ENCODE measurements at regions not wholly inside any gene's neighbourhood (a gene's known extent, or its start where the extent isn't known, plus 50 kb on each side); places are given as distances from the start of the nearest gene placed in this dataset.
"Not testable (repeated sequence)": the region's sequence is repeated elsewhere in the genome, so short reads cannot be mapped to it uniquely, and the experiment has no call there.

- DNase-seq, result no peak
Observed at GRCh38 chr11:70883973-70884623, 368.3 kb downstream of the SHANK2 start.

- DNase-seq, result no peak
Observed at GRCh38 chr11:70885281-70886231, 366.8 kb downstream of the SHANK2 start.

GRCh38 chr11:70886256-70886655, 366.1 kb downstream of the SHANK2 start:
- no peak for DNase-seq

GRCh38 chr11:70886676-70887541, 365.5 kb downstream of the SHANK2 start:
- DNase-seq, result no peak

- no peak for DNase-seq
Observed at GRCh38 chr11:70887542-70887827, 364.9 kb downstream of the SHANK2 start.

GRCh38 chr11:70888061-70888460, 364.3 kb downstream of the SHANK2 start:
- no peak for DNase-seq

GRCh38 chr11:70889411-70889810, 363.0 kb downstream of the SHANK2 start:
- no peak for DNase-seq

- no peak for DNase-seq
Observed at GRCh38 chr11:70891844-70892380, 360.5 kb downstream of the SHANK2 start.

- DNase-seq, result no peak
Observed at GRCh38 chr11:70892889-70893288, 359.5 kb downstream of the SHANK2 start.

GRCh38 chr11:70894566-70895365, 357.6 kb downstream of the SHANK2 start:
- DNase-seq, result no peak

GRCh38 chr11:70895366-70895670, 357.1 kb downstream of the SHANK2 start:
- DNase-seq, result no peak

- no peak for DNase-seq
Observed at GRCh38 chr11:70897429-70897828, 354.9 kb downstream of the SHANK2 start.

GRCh38 chr11:70899616-70900015, 352.8 kb downstream of the SHANK2 start:
- no peak for DNase-seq

GRCh38 chr11:70900540-70900939, 351.8 kb downstream of the SHANK2 start:
- no peak for DNase-seq

GRCh38 chr11:70901951-70902521, 350.3 kb downstream of the SHANK2 start:
- no peak for DNase-seq

- DNase-seq, result not testable (repeated sequence)
Observed at GRCh38 chr11:70903229-70903628, 349.1 kb downstream of the SHANK2 start.

GRCh38 chr11:70906101-70906500, 346.3 kb downstream of the SHANK2 start:
- no peak for DNase-seq

GRCh38 chr11:70908223-70908622, 344.2 kb downstream of the SHANK2 start:
- no peak for DNase-seq

- DNase-seq, result no peak
Observed at GRCh38 chr11:70910835-70911234, 341.5 kb downstream of the SHANK2 start.

- no peak for DNase-seq
Observed at GRCh38 chr11:70912226-70912840, 340.0 kb downstream of the SHANK2 start.

- peak; percentile 99 for DNase-seq
Observed at GRCh38 chr11:70913715-70914231, 338.6 kb downstream of the SHANK2 start.
